Panc1 (cell line): ENCODE measurements at regions not wholly inside any gene's neighbourhood (a gene's known extent, or its start where the extent isn't known, plus 50 kb on each side); places are given as distances from the start of the nearest gene placed in this dataset.
"Not testable (repeated sequence)": the region's sequence is repeated elsewhere in the genome, so short reads cannot be mapped to it uniquely, and the experiment has no call there.

ENCODE experiments used
- ATAC-seq: fragments of 200-7000 bp; cut with Tn5 transposase; 2 replicates; pipeline ENCODE4 v1.9.1; 2020; ENCODE audit warnings: mild to moderate bottlenecking, moderate library complexity
- BruUV-seq: library from RNA; stranded (reverse); fragments of 400-500 nt; replicated peaks from 2 replicates; lab custom pipeline; 2021; lab: Mats Ljungman, UMichigan
- CTCF ChIA-PET: fragments of 300-600 bp; sonication (Branson Sonifier 250); formaldehyde crosslinking; loops from one replicate; lab custom pipeline; 2022; ENCODE audit warnings: antibody characterized with exemption; lab: Charles Lee
- POLR2A ChIA-PET: fragments of 300-600 bp; sonication (Branson Sonifier 250); formaldehyde crosslinking; loops from one replicate; lab custom pipeline; 2022; ENCODE audit warnings: antibody characterized with exemption; lab: Charles Lee
- DNase-seq: peaks from one replicate; pipeline ENCODE4 v3.0.0-alpha.2; 2010; ENCODE audit warnings: low read depth, low spot score
- H3K27ac ChIP-seq: 2 replicates; pipeline ENCODE4 v1.5.1; 2011; ENCODE audit warnings: mild to moderate bottlenecking, low read length, inconsistent platforms
- H3K27me3 ChIP-seq: fragments of 200-500 bp; sonication (Bioruptor generic); 2 replicates; pipeline ENCODE4 v1.6.0; 2014; ENCODE audit warnings: low read length, inconsistent platforms; ENCODE audit not compliant: control insufficient read depth, insufficient read depth
- H3K36me3 ChIP-seq: fragments of 200-500 bp; sonication (Bioruptor generic); 2 replicates; pipeline ENCODE4 v1.5.1; 2014; ENCODE audit warnings: inconsistent platforms, mild to moderate bottlenecking, low read length, moderate library complexity; ENCODE audit not compliant: control insufficient read depth, insufficient read depth
- H3K4me1 ChIP-seq: 2 replicates; pipeline ENCODE4 v1.5.1; 2011; ENCODE audit warnings: inconsistent platforms, mild to moderate bottlenecking, low read length, moderate library complexity; ENCODE audit not compliant: control insufficient read depth, insufficient read depth
- H3K4me3 ChIP-seq, 2 experiments: 2 replicates each; pipeline ENCODE4 v1.5.1; 2011 to 2012; ENCODE audit warnings: low read depth in 2 of 2, low read length in 2 of 2, mild to moderate bottlenecking in 2 of 2, inconsistent platforms in 1 of 2, moderate library complexity in 1 of 2
- H3K9me3 ChIP-seq: fragments of 200-500 bp; sonication (Bioruptor generic); 2 replicates; pipeline ENCODE4 v1.5.1; 2014; ENCODE audit warnings: low read depth, mild to moderate bottlenecking, inconsistent platforms, low read length, moderate library complexity; ENCODE audit not compliant: control insufficient read depth, insufficient read depth
- POLR2AphosphoS5 ChIP-seq: IDR thresholded peaks from 2 replicates; pipeline ENCODE4 v1.6.1; 2012; ENCODE audit warnings: mild to moderate bottlenecking, low read depth, low read length, moderate library complexity
- SIN3A ChIP-seq: IDR thresholded peaks from 2 replicates; pipeline ENCODE4 v1.6.1; 2012; ENCODE audit warnings: low read depth, mild to moderate bottlenecking, low read length, moderate library complexity, borderline replicate concordance; ENCODE audit not compliant: insufficient read depth
- TCF7L2 ChIP-seq: IDR thresholded peaks from 2 replicates; pipeline ENCODE4 v1.6.1; 2011; ENCODE audit warnings: mild to moderate bottlenecking, low read depth, low read length, inconsistent platforms
- in situ Hi-C: cut with HindIII; loops from 2 replicates; pipeline ENCODE4 v1.10.0; 2016; ENCODE audit warnings: low sequenced_read_pairs, low pct_unique_long_range_greater_than_20kb
- intact Hi-C: fragments of 100-400 bp; cut with micrococcal nuclease; formaldehyde crosslinking; loops from one replicate; pipeline ENCODE4 v1.10.0; 2022; ENCODE audit not compliant: unreplicated experiment
- TF ChIP-seq, protein P1 (sequence below): fragments of 450-650 bp; IDR thresholded peaks from 2 replicates; pipeline ENCODE4 v1.5.1; 2017; ENCODE audit warnings: mild to moderate bottlenecking
- TF ChIP-seq, protein P2 (sequence below), 2 experiments: IDR thresholded peaks; 2 replicates each; pipeline ENCODE4 v1.6.1; 2011 to 2012; ENCODE audit warnings: low read depth in 2 of 2, control low read depth in 1 of 2, low read length in 1 of 2, mild to moderate bottlenecking in 1 of 2, moderate library complexity in 1 of 2; ENCODE audit not compliant: insufficient read depth in 1 of 2

DNA sequence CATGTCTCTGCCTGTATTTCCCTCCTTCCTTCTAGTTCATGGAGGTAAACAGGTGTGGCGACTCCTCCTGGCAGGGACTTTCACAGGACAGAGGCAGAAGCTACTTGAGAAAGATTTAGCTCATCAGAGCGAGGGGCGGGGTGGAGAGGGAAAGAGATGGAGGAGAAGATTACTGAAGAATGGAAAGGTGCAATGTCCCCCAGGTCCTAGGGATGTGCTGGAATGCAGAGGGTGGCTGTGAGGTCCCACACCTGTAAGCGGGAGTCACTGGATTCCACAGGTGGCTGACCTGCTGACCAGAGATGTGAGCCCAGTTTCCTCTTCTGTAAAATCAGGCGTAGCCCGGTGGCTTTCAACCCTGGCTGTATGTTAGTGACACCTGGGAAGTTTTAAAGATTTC is 199.2 kb upstream of the SULF2 start:
- H3K27me3 ChIP-seq = no peaks in the 10 kb centered on the region
- in situ Hi-C loops = no loop called here
- H3K4me3 ChIP-seq = no peak overlapping the region
- H3K36me3 ChIP-seq = no peaks in the 10 kb centered on the region
- POLR2A ChIA-PET = interaction anchor here (0.6 kb wide), 1 partner anchor 12 kb away, joined by 4 read pairs; no protein-coding TSS in a partner anchor
- intact Hi-C loops = no loop called here
- no peaks in the 10 kb centered on the region for H3K4me1 ChIP-seq
- DNase-seq (no peak), ATAC-seq (no peak)
- H3K27ac ChIP-seq = no peak overlapping the region
- no peaks in the 10 kb centered on the region for H3K9me3 ChIP-seq
- TF ChIP-seq TCF7L2 (no peak), SIN3A (no peak), POLR2AphosphoS5 (no peak)
- TF ChIP-seq, protein P1, sequence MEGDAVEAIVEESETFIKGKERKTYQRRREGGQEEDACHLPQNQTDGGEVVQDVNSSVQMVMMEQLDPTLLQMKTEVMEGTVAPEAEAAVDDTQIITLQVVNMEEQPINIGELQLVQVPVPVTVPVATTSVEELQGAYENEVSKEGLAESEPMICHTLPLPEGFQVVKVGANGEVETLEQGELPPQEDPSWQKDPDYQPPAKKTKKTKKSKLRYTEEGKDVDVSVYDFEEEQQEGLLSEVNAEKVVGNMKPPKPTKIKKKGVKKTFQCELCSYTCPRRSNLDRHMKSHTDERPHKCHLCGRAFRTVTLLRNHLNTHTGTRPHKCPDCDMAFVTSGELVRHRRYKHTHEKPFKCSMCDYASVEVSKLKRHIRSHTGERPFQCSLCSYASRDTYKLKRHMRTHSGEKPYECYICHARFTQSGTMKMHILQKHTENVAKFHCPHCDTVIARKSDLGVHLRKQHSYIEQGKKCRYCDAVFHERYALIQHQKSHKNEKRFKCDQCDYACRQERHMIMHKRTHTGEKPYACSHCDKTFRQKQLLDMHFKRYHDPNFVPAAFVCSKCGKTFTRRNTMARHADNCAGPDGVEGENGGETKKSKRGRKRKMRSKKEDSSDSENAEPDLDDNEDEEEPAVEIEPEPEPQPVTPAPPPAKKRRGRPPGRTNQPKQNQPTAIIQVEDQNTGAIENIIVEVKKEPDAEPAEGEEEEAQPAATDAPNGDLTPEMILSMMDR = no peak
- TF ChIP-seq, protein P2, sequence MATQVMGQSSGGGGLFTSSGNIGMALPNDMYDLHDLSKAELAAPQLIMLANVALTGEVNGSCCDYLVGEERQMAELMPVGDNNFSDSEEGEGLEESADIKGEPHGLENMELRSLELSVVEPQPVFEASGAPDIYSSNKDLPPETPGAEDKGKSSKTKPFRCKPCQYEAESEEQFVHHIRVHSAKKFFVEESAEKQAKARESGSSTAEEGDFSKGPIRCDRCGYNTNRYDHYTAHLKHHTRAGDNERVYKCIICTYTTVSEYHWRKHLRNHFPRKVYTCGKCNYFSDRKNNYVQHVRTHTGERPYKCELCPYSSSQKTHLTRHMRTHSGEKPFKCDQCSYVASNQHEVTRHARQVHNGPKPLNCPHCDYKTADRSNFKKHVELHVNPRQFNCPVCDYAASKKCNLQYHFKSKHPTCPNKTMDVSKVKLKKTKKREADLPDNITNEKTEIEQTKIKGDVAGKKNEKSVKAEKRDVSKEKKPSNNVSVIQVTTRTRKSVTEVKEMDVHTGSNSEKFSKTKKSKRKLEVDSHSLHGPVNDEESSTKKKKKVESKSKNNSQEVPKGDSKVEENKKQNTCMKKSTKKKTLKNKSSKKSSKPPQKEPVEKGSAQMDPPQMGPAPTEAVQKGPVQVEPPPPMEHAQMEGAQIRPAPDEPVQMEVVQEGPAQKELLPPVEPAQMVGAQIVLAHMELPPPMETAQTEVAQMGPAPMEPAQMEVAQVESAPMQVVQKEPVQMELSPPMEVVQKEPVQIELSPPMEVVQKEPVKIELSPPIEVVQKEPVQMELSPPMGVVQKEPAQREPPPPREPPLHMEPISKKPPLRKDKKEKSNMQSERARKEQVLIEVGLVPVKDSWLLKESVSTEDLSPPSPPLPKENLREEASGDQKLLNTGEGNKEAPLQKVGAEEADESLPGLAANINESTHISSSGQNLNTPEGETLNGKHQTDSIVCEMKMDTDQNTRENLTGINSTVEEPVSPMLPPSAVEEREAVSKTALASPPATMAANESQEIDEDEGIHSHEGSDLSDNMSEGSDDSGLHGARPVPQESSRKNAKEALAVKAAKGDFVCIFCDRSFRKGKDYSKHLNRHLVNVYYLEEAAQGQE (IDR thresholded peaks at IDR 0.05; ENCODE audit: insufficient read depth in 1 of 2, low read depth in 2 of 2, low read length in 1 of 2) = no peak
- BruUV-seq = no TSS peak
- CTCF ChIA-PET = no interaction called here

DNA sequence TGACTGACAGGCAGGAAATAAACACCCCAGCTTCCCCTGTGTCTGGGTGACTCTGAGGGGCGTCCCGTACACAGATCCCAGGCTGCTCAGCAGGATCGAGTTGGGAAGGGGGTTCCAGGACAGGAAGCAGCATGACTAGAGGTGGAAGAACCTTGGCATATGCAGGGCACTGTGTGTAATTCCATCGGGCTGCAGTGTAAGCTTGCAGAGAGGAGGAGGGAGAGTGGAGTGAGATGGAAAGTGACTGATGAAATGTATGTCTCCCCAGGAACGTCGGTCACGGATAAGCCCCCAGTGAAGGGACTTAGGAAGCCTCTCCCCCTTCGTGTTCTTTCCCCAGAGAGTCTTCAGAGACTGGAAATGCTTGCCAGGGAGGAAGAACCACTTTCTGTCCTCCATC is 198.4 kb upstream of the SULF2 start:
- H3K4me1 ChIP-seq, CTCF ChIA-PET, POLR2A ChIA-PET, H3K27me3 ChIP-seq, in situ Hi-C loops, H3K9me3 ChIP-seq, BruUV-seq, DNase-seq, H3K4me3 ChIP-seq, intact Hi-C loops, H3K27ac ChIP-seq, H3K36me3 ChIP-seq: not testable (repeated sequence)
- peak; percentile 67; the same call in 1 of the 2 replicates for ATAC-seq

DNA sequence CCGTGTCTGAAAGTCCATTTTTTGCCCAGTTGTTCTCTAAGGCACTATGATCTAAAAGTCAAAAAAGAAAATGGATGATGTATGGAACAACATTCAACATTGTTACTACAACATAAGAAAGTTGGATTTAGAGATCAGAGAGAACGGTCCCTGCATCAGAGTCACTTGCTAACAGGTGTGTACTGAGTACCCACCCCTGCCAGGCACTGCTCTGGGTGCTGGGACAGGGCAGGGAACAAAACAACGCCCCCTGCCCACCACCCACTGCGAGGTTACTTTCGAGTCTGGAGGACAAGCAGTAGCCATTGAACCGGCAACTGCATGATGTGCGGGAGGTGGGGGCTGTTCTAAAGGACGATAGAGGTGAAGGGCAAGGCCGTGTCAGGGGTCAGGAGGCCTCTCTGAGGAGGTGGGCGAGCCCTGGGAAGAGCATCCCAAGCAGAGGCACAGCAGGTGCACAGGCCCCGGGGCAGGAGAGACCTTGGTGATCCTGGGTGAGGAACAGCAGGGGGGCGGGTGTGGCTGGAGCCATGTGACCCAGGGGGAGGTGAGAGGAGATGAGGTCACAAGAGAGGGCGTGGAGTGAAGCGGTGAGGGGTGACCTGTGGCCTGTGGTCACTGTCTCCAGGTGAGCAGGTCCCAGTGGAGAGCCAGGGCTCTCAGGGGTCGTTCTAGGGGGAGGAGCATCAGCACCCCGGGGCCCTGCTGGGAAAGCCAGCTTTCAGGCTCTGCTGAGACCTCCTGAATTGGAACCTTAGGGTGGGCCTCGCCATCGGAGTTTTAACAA is 197.5 kb upstream of the SULF2 start:
- H3K36me3 ChIP-seq = no peaks in the 10 kb centered on the region
- ATAC-seq (no peak), DNase-seq (no peak)
- no TSS peak for BruUV-seq
- TF ChIP-seq, protein P2 (IDR thresholded peaks at IDR 0.05; ENCODE audit: insufficient read depth in 1 of 2, low read depth in 2 of 2, low read length in 1 of 2) = no peak
- TF ChIP-seq SIN3A (no peak), TCF7L2 (no peak)
- in situ Hi-C loops (no loop called here), intact Hi-C loops (no loop called here)
- no peak overlapping the region for H3K27ac ChIP-seq
- CTCF ChIA-PET = no interaction called here
- H3K9me3 ChIP-seq = no peaks in the 10 kb centered on the region
- POLR2A ChIA-PET = no interaction called here
- H3K27me3 ChIP-seq = no peaks in the 10 kb centered on the region
- H3K4me1 ChIP-seq = 0 out of 2 replicates have a peak, but pooled peaks cover 2% of the 10 kb centered on the region
- no peak overlapping the region for H3K4me3 ChIP-seq
